ENCODE measurements at regions not wholly inside any gene's neighbourhood (a gene's known extent, or its start where the extent isn't known, plus 50 kb on each side); places are given as distances from the start of the nearest gene placed in this dataset.

- Histone ChIP-seq H3K27me3 (replicated peaks) (no peaks in the 10 kb centered on the region), H3K36me3 (replicated peaks) (no peaks in the 10 kb centered on the region), H3K27ac (no peak overlapping the region), H3K4me3 (ENCODE audit: low read depth, low read length) (no peak overlapping the region)
- no peak for TF ChIP-seq CTCF (IDR thresholded peaks at IDR 0.05; ENCODE audit: low read depth, low read length, missing control alignments)
- no peak for DNase-seq
- in situ Hi-C loops (cut with HindIII; ENCODE audit: low pct_ligation_motif_present, low sequenced_read_pairs), result no loop called here
These were observed 630.4 kb upstream of the PFKP start for GRCh38 chr10:2436933-2437332.

GRCh38 chr10:2431961-2432360 lies 635.4 kb upstream of the PFKP start:
- Histone ChIP-seq H3K27ac (no peak overlapping the region), H3K4me3 (ENCODE audit: low read depth, low read length) (no peak overlapping the region), H3K27me3 (replicated peaks) (no peaks in the 10 kb centered on the region), H3K36me3 (replicated peaks) (no peaks in the 10 kb centered on the region)
- DNase-seq, result no peak
- no peak for TF ChIP-seq CTCF (IDR thresholded peaks at IDR 0.05; ENCODE audit: low read depth, low read length, missing control alignments)
- in situ Hi-C loops (cut with HindIII; ENCODE audit: low pct_ligation_motif_present, low sequenced_read_pairs), result no loop called here

- no peaks in the 10 kb centered on the region for H3K36me3 ChIP-seq (replicated peaks)
- no peak overlapping the region for H3K27ac ChIP-seq
- TF ChIP-seq CTCF (IDR thresholded peaks at IDR 0.05; ENCODE audit: low read depth, low read length, missing control alignments), result no peak
- in situ Hi-C loops (cut with HindIII; ENCODE audit: low pct_ligation_motif_present, low sequenced_read_pairs), result no loop called here
- no peak overlapping the region for H3K4me3 ChIP-seq (ENCODE audit: low read depth, low read length)
- no peak for DNase-seq
- H3K27me3 ChIP-seq (replicated peaks), result no peaks in the 10 kb centered on the region
These were observed 639.9 kb upstream of the PFKP start for GRCh38 chr10:2427412-2427811.

GRCh38 chr10:2425320-2425719 lies 642.0 kb upstream of the PFKP start:
- no peak overlapping the region for H3K4me3 ChIP-seq (ENCODE audit: low read depth, low read length)
- no peak for TF ChIP-seq CTCF (IDR thresholded peaks at IDR 0.05; ENCODE audit: low read depth, low read length, missing control alignments)
- no peak overlapping the region for H3K27ac ChIP-seq
- no peak for DNase-seq
- no peaks in the 10 kb centered on the region for H3K27me3 ChIP-seq (replicated peaks)
- in situ Hi-C loops (cut with HindIII; ENCODE audit: low pct_ligation_motif_present, low sequenced_read_pairs), result no loop called here
- no peaks in the 10 kb centered on the region for H3K36me3 ChIP-seq (replicated peaks)

- TF ChIP-seq CTCF (IDR thresholded peaks at IDR 0.05; ENCODE audit: low read depth, low read length, missing control alignments), result no peak
- in situ Hi-C loops (cut with HindIII; ENCODE audit: low pct_ligation_motif_present, low sequenced_read_pairs), result no loop called here
- no peak for DNase-seq
- H3K27ac ChIP-seq, result no peak overlapping the region
- no peaks in the 10 kb centered on the region for H3K27me3 ChIP-seq (replicated peaks)
- no peaks in the 10 kb centered on the region for H3K36me3 ChIP-seq (replicated peaks)
- H3K4me3 ChIP-seq (ENCODE audit: low read depth, low read length), result no peak overlapping the region
These were observed 652.8 kb upstream of the PFKP start for GRCh38 chr10:2414562-2414961.

- Histone ChIP-seq H3K36me3 (replicated peaks) (no peaks in the 10 kb centered on the region), H3K4me3 (ENCODE audit: low read depth, low read length) (no peak overlapping the region), H3K27ac (no peak overlapping the region), H3K27me3 (replicated peaks) (no peaks in the 10 kb centered on the region)
- TF ChIP-seq CTCF (IDR thresholded peaks at IDR 0.05; ENCODE audit: low read depth, low read length, missing control alignments), result no peak
- DNase-seq, result no peak
- in situ Hi-C loops (cut with HindIII; ENCODE audit: low pct_ligation_motif_present, low sequenced_read_pairs), result no loop called here
These were observed 653.3 kb upstream of the PFKP start for GRCh38 chr10:2414039-2414438.

Measured in brain microvascular endothelial cell (primary cell).